ENCODE measurements at regions not wholly inside any gene's neighbourhood (a gene's known extent, or its start where the extent isn't known, plus 50 kb on each side); places are given as distances from the start of the nearest gene placed in this dataset.
"Not testable (repeated sequence)": the region's sequence is repeated elsewhere in the genome, so short reads cannot be mapped to it uniquely, and the experiment has no call there.

- DNase-seq; intact Hi-C loops (cut with DNase I); ATAC-seq: not testable (repeated sequence)
These were observed 914.7 kb downstream of the FOXD4L5 start for GRCh38 chr9:64370344-64370743.

DNA sequence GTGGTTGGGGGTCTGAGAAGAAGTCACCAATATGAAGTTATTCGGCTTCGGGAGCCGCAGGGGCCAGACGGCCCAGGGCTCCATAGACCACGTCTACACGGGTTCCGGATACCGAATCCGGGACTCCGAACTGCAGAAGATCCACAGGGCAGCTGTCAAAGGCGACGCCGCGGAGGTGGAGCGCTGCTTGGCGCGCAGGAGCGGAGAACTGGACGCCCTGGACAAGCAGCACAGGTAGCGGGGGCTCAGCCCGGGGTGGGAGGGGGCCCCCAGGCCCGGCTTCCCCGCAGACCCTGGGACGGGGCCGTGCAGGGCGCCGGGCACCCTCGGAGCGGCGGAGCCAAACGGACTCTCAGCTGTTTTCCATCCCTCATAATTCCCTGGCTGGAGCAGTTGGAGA lies 915.4 kb downstream of the FOXD4L5 start:
- ATAC-seq, result peak in 1 of 2 donors; percentile 43
- DNase-seq; intact Hi-C loops (cut with DNase I): not testable (repeated sequence)

GRCh38 chr9:64369114-64369513 lies 915.9 kb downstream of the FOXD4L5 start:
- DNase-seq (peak; percentile 87), ATAC-seq (peak; percentile 97 to 100)
- intact Hi-C loops (cut with DNase I), result not testable (repeated sequence)

DNA sequence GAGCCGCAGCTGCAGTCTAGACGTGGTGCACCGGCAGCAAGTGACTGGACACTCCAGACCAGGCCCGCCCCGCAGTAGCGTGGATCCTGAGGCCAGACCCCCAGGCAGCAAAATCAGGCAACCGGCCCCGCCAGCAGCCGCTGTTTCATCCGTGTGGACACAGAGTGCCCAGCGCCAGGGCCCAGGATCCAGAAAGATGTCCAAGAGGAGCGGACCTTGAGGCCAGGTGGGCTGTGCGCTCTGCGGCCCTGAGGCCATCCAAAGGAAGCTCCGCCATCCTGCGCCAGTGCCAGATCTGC lies 916.4 kb downstream of the FOXD4L5 start:
- intact Hi-C loops (cut with DNase I); ATAC-seq; DNase-seq: not testable (repeated sequence)

DNA sequence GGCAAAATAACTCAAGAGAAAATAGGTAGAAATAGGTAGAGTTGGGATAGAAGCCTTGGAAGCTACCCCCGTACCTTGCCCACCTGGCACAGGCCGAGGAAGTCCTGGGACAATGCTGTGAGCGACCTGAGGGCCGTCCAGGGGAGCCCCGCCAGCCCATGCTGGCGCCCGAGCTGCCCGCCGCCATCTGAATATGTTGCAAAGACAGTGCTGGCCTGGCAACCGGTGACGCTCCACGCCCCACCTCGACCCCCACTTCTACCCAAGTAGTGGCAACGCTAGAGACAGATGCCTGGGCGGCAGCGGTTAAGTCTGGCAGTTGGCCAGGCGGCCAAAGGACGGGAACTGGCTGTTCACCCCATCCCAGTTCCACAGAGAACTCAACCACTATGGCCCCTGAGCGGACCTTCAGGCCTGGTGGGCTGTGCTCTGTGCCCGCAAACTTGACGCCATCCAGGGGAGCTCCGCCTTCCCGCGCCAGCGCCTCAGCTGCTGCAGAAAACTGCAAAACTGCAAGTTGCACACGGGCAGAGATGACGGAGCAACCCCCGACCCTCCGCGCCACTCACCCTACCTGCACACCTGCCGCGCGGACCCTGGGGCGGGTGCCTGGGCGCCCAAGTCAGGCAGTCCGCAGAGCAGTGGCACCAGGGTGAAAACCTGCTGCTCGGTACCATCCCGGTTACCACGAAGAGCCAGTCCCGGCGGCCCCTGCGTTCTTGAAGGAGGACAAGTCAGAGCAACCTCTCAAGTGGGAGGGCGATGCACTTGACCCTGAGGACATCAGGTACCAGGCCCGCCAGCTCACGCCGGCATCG lies 917.0 kb downstream of the FOXD4L5 start:
- intact Hi-C loops (cut with DNase I); ATAC-seq; DNase-seq: not testable (repeated sequence)
